GM12878 (cell line): ENCODE measurements at regions not wholly inside any gene's neighbourhood (a gene's known extent, or its start where the extent isn't known, plus 50 kb on each side); places are given as distances from the start of the nearest gene placed in this dataset.

ENCODE experiments used
- ATAC-seq: fragments of 200-7000 bp; cut with Tn5 transposase; 3 replicates; pipeline ENCODE4 v1.9.1; 2020; ENCODE audit warnings: mild to moderate bottlenecking, moderate library complexity
- BruUV-seq: library from RNA; stranded (reverse); fragments of 400-500 nt; replicated peaks from 2 replicates; lab custom pipeline; 2021; lab: Mats Ljungman, UMichigan
- CTCF ChIA-PET: fragments of 300-600 bp; sonication (Branson Sonifier 250); formaldehyde crosslinking; extraction: SDS; loops from one replicate; lab custom pipeline; 2021; ENCODE audit warnings: inconsistent platforms; lab: Yijun Ruan, JAX
- POLR2A ChIA-PET: fragments of 350-600 bp; formaldehyde crosslinking; extraction: SDS; loops from one replicate; lab custom pipeline; 2021; ENCODE audit warnings: inconsistent platforms; lab: Charles Lee
- RAD21 ChIA-PET: fragments of 300-600 bp; sonication (Branson Sonifier 250); formaldehyde crosslinking; loops from one replicate; lab custom pipeline; 2023; ENCODE audit warnings: antibody characterized with exemption; ENCODE audit not compliant: unreplicated experiment; lab: Charles Lee
- SMC1A ChIA-PET: fragments of 300-600 bp; sonication (Branson Sonifier 250); formaldehyde crosslinking; loops from one replicate; lab custom pipeline; 2023; ENCODE audit not compliant: unreplicated experiment, uncharacterized antibody; lab: Charles Lee
- DNase-seq: peaks from one replicate; pipeline ENCODE4 v3.0.0-alpha.2; 2011; ENCODE audit warnings: low read depth, low spot score
- FAIRE-seq: peaks from 3 replicates; lab custom pipeline; 2011; peaks lifted over from hg19 to GRCh38; lab: Jason Lieb, UNC
- H2AFZ ChIP-seq: 2 replicates; pipeline ENCODE4 v1.6.0; 2011; ENCODE audit warnings: low read depth, low read length, control low read depth; ENCODE audit not compliant: control insufficient read depth
- H3K27ac ChIP-seq: 2 replicates; pipeline ENCODE4 v1.5.1; 2011; ENCODE audit warnings: control low read depth; ENCODE audit not compliant: control insufficient read depth, insufficient read depth
- H3K27me3 ChIP-seq, 2 experiments: replicated peaks in 1 of 2; 2 replicates each; pipeline versions ENCODE4 v1.6.0 to v1.6.1; 2011; ENCODE audit warnings: low read length in 1 of 2; ENCODE audit not compliant: control insufficient read depth in 2 of 2, insufficient read depth in 2 of 2
- H3K36me3 ChIP-seq, 2 experiments: 2 replicates each; pipeline ENCODE4 v1.5.1; 2011; ENCODE audit warnings: low read length in 1 of 2; ENCODE audit not compliant: control insufficient read depth in 2 of 2, insufficient read depth in 2 of 2
- H3K4me1 ChIP-seq: 2 replicates; pipeline ENCODE4 v1.6.1; 2011; ENCODE audit warnings: mild to moderate bottlenecking, low read length, moderate library complexity, mixed read lengths; ENCODE audit not compliant: control insufficient read depth, insufficient read depth
- H3K4me2 ChIP-seq: 2 replicates; pipeline ENCODE4 v1.6.0; 2011; ENCODE audit warnings: control low read depth; ENCODE audit not compliant: control insufficient read depth, insufficient read depth
- H3K4me3 ChIP-seq: fragments of 200-600 bp; sonication (generic); 2 replicates; pipeline ENCODE4 v1.5.1; 2016
- H3K79me2 ChIP-seq: 2 replicates; pipeline ENCODE4 v1.6.0; 2011; ENCODE audit warnings: low read length; ENCODE audit not compliant: control insufficient read depth, insufficient read depth
- H3K9ac ChIP-seq: 2 replicates; pipeline ENCODE4 v1.8.0; 2011; ENCODE audit warnings: low read length, control low read depth, mixed read lengths; ENCODE audit not compliant: control insufficient read depth, insufficient read depth
- H3K9me3 ChIP-seq: replicated peaks from 3 replicates; pipeline ENCODE4 v1.5.1; 2011; ENCODE audit warnings: mild to moderate bottlenecking, low read length; ENCODE audit not compliant: control insufficient read depth, insufficient read depth
- H4K20me1 ChIP-seq: 2 replicates; pipeline ENCODE4 v1.6.0; 2011; ENCODE audit not compliant: control insufficient read depth, insufficient read depth
- CTCF ChIP-seq, 3 experiments: IDR thresholded peaks in 2 of 3; conservative IDR thresholded peaks in 1 of 3; 2 replicates each; pipeline ENCODE4 v1.5.1; 2011; ENCODE audit warnings: low read depth in 3 of 3, low read length in 3 of 3, mild to moderate bottlenecking in 3 of 3, control low read depth in 2 of 3, moderate library complexity in 2 of 3, inconsistent platforms in 1 of 3, mixed read lengths in 1 of 3; ENCODE audit not compliant: control insufficient read depth in 2 of 3, insufficient read depth in 1 of 3; ENCODE audit errors: extremely low read depth in 1 of 3
- IKZF1 ChIP-seq: fragments of 450-650 bp; conservative IDR thresholded peaks from 2 replicates; pipeline ENCODE4 v1.6.1; 2017; ENCODE audit warnings: antibody characterized with exemption, mild to moderate bottlenecking
- NFIC ChIP-seq: IDR thresholded peaks from 2 replicates; pipeline ENCODE4 v1.6.1; 2012; ENCODE audit warnings: low read depth, mild to moderate bottlenecking, inconsistent platforms, low read length, moderate library complexity
- NFYB ChIP-seq: IDR thresholded peaks from 2 replicates; pipeline ENCODE4 v1.6.1; 2011; ENCODE audit warnings: low read depth, mild to moderate bottlenecking, low read length, improper control_type of control experiment, moderate library complexity; ENCODE audit not compliant: insufficient read depth
- RAD51 ChIP-seq: fragments of 450-650 bp; IDR thresholded peaks from 2 replicates; pipeline ENCODE4 v1.6.1; 2016; ENCODE audit warnings: moderate library complexity, mild to moderate bottlenecking, inconsistent platforms
- SUZ12 ChIP-seq: fragments of 200-600 bp; sonication (generic); IDR thresholded peaks from one replicate; pipeline ENCODE4 v1.6.1; 2018; ENCODE audit warnings: antibody characterized with exemption, mild to moderate bottlenecking; ENCODE audit not compliant: unreplicated experiment
- TAF1 ChIP-seq: IDR thresholded peaks from 2 replicates; pipeline ENCODE4 v1.6.1; 2011; ENCODE audit warnings: mild to moderate bottlenecking, low read depth, low read length, borderline replicate concordance
- WGBS: methylation state at CpG from one replicate; pipeline ENCODE4 v1.1.6; 2016; ENCODE audit warnings: low lambda C conversion rate; ENCODE audit not compliant: insufficient replicate concordance, insufficient coverage; ENCODE audit errors: missing lambda C conversion rate; 5-methylcytosine and 5-hydroxymethylcytosine counted together
- in situ Hi-C: fragments of 300-500 bp; cut with MboI; formaldehyde crosslinking; loops from 9 replicates; pipeline ENCODE4 v1.14.3; 2018; ENCODE audit warnings: mixed read lengths
- intact Hi-C: fragments of 100-400 bp; cut with micrococcal nuclease; formaldehyde crosslinking; loops from one replicate; pipeline ENCODE4 v1.14.2; 2022; ENCODE audit not compliant: unreplicated experiment

GRCh38 chr10:113480081-113480360 lies 72.8 kb upstream of the HABP2 start:
- H3K79me2 ChIP-seq = no peaks in the 10 kb centered on the region
- POLR2A ChIA-PET = no interaction called here
- no peaks in the 10 kb centered on the region; the same call in 2 of the 3 replicates for H3K9me3 ChIP-seq
- H3K36me3 ChIP-seq = no peaks in the 10 kb centered on the region
- no peak overlapping the region for H3K4me3 ChIP-seq
- WGBS = 0% methylated on average over 1 of the region's 1 CpG
- RAD21 ChIA-PET = no interaction called here
- H2AFZ ChIP-seq = no peak overlapping the region
- no peaks in the 10 kb centered on the region for H3K27me3 ChIP-seq
- H4K20me1 ChIP-seq = no peaks in the 10 kb centered on the region
- SMC1A ChIA-PET = no interaction called here
- DNase-seq (no peak), ATAC-seq (no peak), FAIRE-seq (no peak)
- H3K4me1 ChIP-seq = no peaks in the 10 kb centered on the region
- TF ChIP-seq NFIC = no peak
- no peak for TF ChIP-seq TAF1
- no peak overlapping the region for H3K9ac ChIP-seq
- no peak overlapping the region for H3K4me2 ChIP-seq
- in situ Hi-C loops (no loop called here), intact Hi-C loops (no loop called here)
- BruUV-seq = no TSS peak
- CTCF ChIA-PET = no interaction called here
- H3K27ac ChIP-seq = no peak overlapping the region

DNA sequence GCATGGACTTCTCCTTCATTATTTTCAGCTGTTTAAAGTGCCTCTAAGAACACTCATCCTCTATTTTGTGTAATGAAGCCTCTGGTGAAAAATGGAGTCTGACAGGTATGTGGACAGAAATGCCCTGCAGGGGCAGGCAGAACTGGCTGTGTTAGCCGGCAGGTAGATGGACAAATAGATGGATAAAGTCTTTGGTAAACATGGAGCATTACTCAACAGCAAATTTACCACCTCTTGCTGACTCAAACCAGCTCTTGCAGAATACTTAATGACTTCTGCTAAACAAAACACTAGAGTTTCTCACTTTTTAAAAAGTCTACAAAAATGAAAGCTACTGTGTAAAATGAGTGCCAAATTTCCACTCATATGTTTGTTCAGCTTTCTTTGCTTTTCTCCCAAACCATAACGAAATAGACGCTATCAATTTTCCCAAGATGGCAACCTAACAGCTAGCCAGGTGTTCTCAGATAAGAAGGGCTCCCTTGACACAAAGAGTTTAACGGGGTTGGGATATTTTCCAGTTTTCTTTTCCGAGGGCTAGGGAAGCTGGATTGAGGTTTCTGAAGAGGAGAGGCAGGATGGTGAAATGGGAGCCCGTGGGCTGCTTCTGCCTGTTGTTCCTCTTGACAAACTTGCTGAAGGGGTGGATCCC lies 71.9 kb upstream of the HABP2 start:
- CTCF ChIA-PET = interaction anchor here (0.6 kb wide), 1 partner anchor 315 kb away, joined by 3 read pairs; no protein-coding TSS in a partner anchor
- no peak overlapping the region for H3K4me2 ChIP-seq
- TF ChIP-seq IKZF1 (no peak), RAD51 (no peak), CTCF (IDR thresholded peaks at IDR 0.05 in 2 of 3, conservative IDR thresholded peaks at IDR 0.05 in 1 of 3; ENCODE audit: control insufficient read depth in 2 of 3, extremely low read depth in 1 of 3, insufficient read depth in 1 of 3, low read depth in 3 of 3, low read length in 3 of 3) (no peak), SUZ12 (no peak), NFYB (no peak)
- TF ChIP-seq, all 136 proteins: peak for 0
- intact Hi-C loops = no loop called here
- POLR2A ChIA-PET = no interaction called here
- Histone ChIP-seq H3K36me3 (no peaks in the 10 kb centered on the region), H4K20me1 (no peaks in the 10 kb centered on the region), H3K9me3 (no peaks in the 10 kb centered on the region; the same call in 2 of the 3 replicates), H3K4me1 (no peaks in the 10 kb centered on the region), H3K9ac (no peak overlapping the region), H3K4me3 (no peak overlapping the region), H2AFZ (no peak overlapping the region), H3K27ac (no peak overlapping the region), H3K27me3 (no peaks in the 10 kb centered on the region), H3K79me2 (no peaks in the 10 kb centered on the region)
- FAIRE-seq (no peak), ATAC-seq (no peak), DNase-seq (no peak)
- no TSS peak for BruUV-seq
- in situ Hi-C loops = no loop called here
- RAD21 ChIA-PET = no interaction called here
- SMC1A ChIA-PET = no interaction called here
- WGBS = 40% methylated on average over 6 of the region's 6 CpGs
